Activated naive CD4-positive, alpha-beta T cell treated with Interleukin-2 at 50 U/mL for 16 hours (primary cell): ENCODE measurements at regions not wholly inside any gene's neighbourhood (a gene's known extent, or its start where the extent isn't known, plus 50 kb on each side); places are given as distances from the start of the nearest gene placed in this dataset.
"Not testable (repeated sequence)": the region's sequence is repeated elsewhere in the genome, so short reads cannot be mapped to it uniquely, and the experiment has no call there.

ENCODE experiments used
- DNase-seq: peaks from one replicate; pipeline ENCODE4 v3.0.0-alpha.2; 2020

- DNase-seq, result no peak
These were observed 214.8 kb downstream of the KLF6 start for GRCh38 chr10:3570131-3570729.

GRCh38 chr10:3568983-3569382 is 216.0 kb downstream of the KLF6 start:
- no peak for DNase-seq

- DNase-seq, result no peak
These were observed 216.6 kb downstream of the KLF6 start for GRCh38 chr10:3568392-3568791.

- DNase-seq, result no peak
These were observed 217.6 kb downstream of the KLF6 start for GRCh38 chr10:3567291-3567963.

GRCh38 chr10:3566627-3567026 is 218.4 kb downstream of the KLF6 start:
- no peak for DNase-seq

GRCh38 chr10:3564346-3565002 is 220.5 kb downstream of the KLF6 start:
- DNase-seq, result no peak

GRCh38 chr10:3563298-3563697 is 221.7 kb downstream of the KLF6 start:
- DNase-seq, result peak; percentile 66

- DNase-seq, result not testable (repeated sequence)
These were observed 224.4 kb downstream of the KLF6 start for GRCh38 chr10:3560628-3561027.

GRCh38 chr10:3559527-3559926 is 225.5 kb downstream of the KLF6 start:
- no peak for DNase-seq

- no peak for DNase-seq
These were observed 226.0 kb downstream of the KLF6 start for GRCh38 chr10:3559011-3559410.

GRCh38 chr10:3556191-3557017 is 228.6 kb downstream of the KLF6 start:
- not testable (repeated sequence) for DNase-seq

- no peak for DNase-seq
These were observed 230.9 kb downstream of the KLF6 start for GRCh38 chr10:3554121-3554522.

- no peak for DNase-seq
These were observed 232.7 kb downstream of the KLF6 start for GRCh38 chr10:3552281-3552680.

GRCh38 chr10:3551761-3552160 is 233.2 kb downstream of the KLF6 start:
- no peak for DNase-seq

GRCh38 chr10:3549118-3549517 is 235.9 kb downstream of the KLF6 start:
- DNase-seq, result no peak

GRCh38 chr10:3548702-3549101 is 236.3 kb downstream of the KLF6 start:
- no peak for DNase-seq

- DNase-seq, result no peak
These were observed 236.9 kb downstream of the KLF6 start for GRCh38 chr10:3548076-3548475.

- DNase-seq, result no peak
These were observed 240.4 kb downstream of the KLF6 start for GRCh38 chr10:3544561-3544960.

GRCh38 chr10:3542185-3542611 is 242.8 kb downstream of the KLF6 start:
- no peak for DNase-seq

GRCh38 chr10:3539696-3540383 is 245.2 kb downstream of the KLF6 start:
- no peak for DNase-seq

- DNase-seq, result no peak
These were observed 246.1 kb downstream of the KLF6 start for GRCh38 chr10:3538656-3539531.

- no peak for DNase-seq
These were observed 246.7 kb downstream of the KLF6 start for GRCh38 chr10:3538291-3538655.
